HEK293 (cell line): ENCODE measurements at regions not wholly inside any gene's neighbourhood (a gene's known extent, or its start where the extent isn't known, plus 50 kb on each side); places are given as distances from the start of the nearest gene placed in this dataset.

Experiments used
- EGR2 ChIP-seq: fragments of 450-650 bp; formaldehyde crosslinking; IDR thresholded peaks from 2 replicates; pipeline ENCODE4 v1.5.1; 2016; ENCODE audit warnings: low read depth, missing biosample characterization, missing genetic modification characterization
- FEZF1 ChIP-seq: fragments of 450-650 bp; formaldehyde crosslinking; IDR thresholded peaks from 2 replicates; pipeline ENCODE4 v1.5.1; 2016; ENCODE audit warnings: missing biosample characterization, missing genetic modification characterization
- KLF10 ChIP-seq: fragments of 450-650 bp; IDR thresholded peaks from 2 replicates; pipeline ENCODE4 v1.5.1; 2018; ENCODE audit warnings: missing biosample characterization, mild to moderate bottlenecking, missing genetic modification characterization
- PRDM2 ChIP-seq: fragments of 450-650 bp; formaldehyde crosslinking; IDR thresholded peaks from 2 replicates; pipeline ENCODE4 v1.5.1; 2016; ENCODE audit warnings: missing biosample characterization, missing genetic modification characterization, borderline replicate concordance
- PRDM6 ChIP-seq: fragments of 450-650 bp; formaldehyde crosslinking; IDR thresholded peaks from 2 replicates; pipeline ENCODE4 v1.5.1; 2017; ENCODE audit warnings: missing biosample characterization, missing genetic modification characterization
- SP2 ChIP-seq: fragments of 450-650 bp; formaldehyde crosslinking; IDR thresholded peaks from 2 replicates; pipeline ENCODE4 v1.5.1; 2016; ENCODE audit warnings: missing biosample characterization, missing genetic modification characterization
- ZBTB11 ChIP-seq: fragments of 450-650 bp; formaldehyde crosslinking; conservative IDR thresholded peaks from 2 replicates; pipeline ENCODE4 v1.5.1; 2016; ENCODE audit warnings: low read depth, missing biosample characterization, missing genetic modification characterization
- ZBTB21 ChIP-seq: fragments of 450-650 bp; formaldehyde crosslinking; IDR thresholded peaks from 2 replicates; pipeline ENCODE4 v1.5.1; 2017; ENCODE audit warnings: missing biosample characterization, missing genetic modification characterization
- ZIC2 ChIP-seq: fragments of 450-650 bp; formaldehyde crosslinking; IDR thresholded peaks from 2 replicates; pipeline ENCODE4 v1.5.1; 2016; ENCODE audit warnings: missing biosample characterization, missing genetic modification characterization
- ZNF169 ChIP-seq: fragments of 450-650 bp; formaldehyde crosslinking; IDR thresholded peaks from 2 replicates; pipeline ENCODE4 v1.5.1; 2016; ENCODE audit warnings: missing biosample characterization, missing genetic modification characterization
- ZNF23 ChIP-seq: fragments of 450-650 bp; formaldehyde crosslinking; IDR thresholded peaks from 2 replicates; pipeline ENCODE4 v1.5.1; 2016; ENCODE audit warnings: missing biosample characterization, missing genetic modification characterization, borderline replicate concordance
- ZNF335 ChIP-seq: fragments of 450-650 bp; formaldehyde crosslinking; conservative IDR thresholded peaks from 2 replicates; pipeline ENCODE4 v1.5.1; 2016; ENCODE audit warnings: missing biosample characterization, missing genetic modification characterization
- ZNF426 ChIP-seq: fragments of 450-650 bp; formaldehyde crosslinking; IDR thresholded peaks from 2 replicates; pipeline ENCODE4 v1.5.1; 2017; ENCODE audit warnings: missing biosample characterization, missing genetic modification characterization, mild to moderate bottlenecking, inconsistent platforms, moderate library complexity
- ZNF473 ChIP-seq: fragments of 450-650 bp; formaldehyde crosslinking; IDR thresholded peaks from 2 replicates; pipeline ENCODE4 v1.5.1; 2017; ENCODE audit warnings: missing biosample characterization, missing genetic modification characterization
- ZNF48 ChIP-seq: fragments of 450-650 bp; formaldehyde crosslinking; IDR thresholded peaks from 2 replicates; pipeline ENCODE4 v1.5.1; 2016; ENCODE audit warnings: missing biosample characterization, missing genetic modification characterization
- ZNF571 ChIP-seq: fragments of 450-650 bp; formaldehyde crosslinking; IDR thresholded peaks from 2 replicates; pipeline ENCODE4 v1.5.0; 2017; ENCODE audit warnings: missing biosample characterization, missing genetic modification characterization
- ZNF580 ChIP-seq: fragments of 450-650 bp; formaldehyde crosslinking; IDR thresholded peaks from 2 replicates; pipeline ENCODE4 v1.5.1; 2016; ENCODE audit warnings: missing biosample characterization, missing genetic modification characterization
- ZNF626 ChIP-seq: fragments of 450-650 bp; sonication (Bioruptor Pico); formaldehyde crosslinking; IDR thresholded peaks from 2 replicates; pipeline ENCODE4 v1.5.1; 2018; ENCODE audit warnings: missing biosample characterization, missing genetic modification characterization, inconsistent platforms
- ZNF670 ChIP-seq: fragments of 450-650 bp; formaldehyde crosslinking; IDR thresholded peaks from 2 replicates; pipeline ENCODE4 v1.5.1; 2016; ENCODE audit warnings: missing biosample characterization, missing genetic modification characterization, low read depth
- ZNF76 ChIP-seq: fragments of 450-650 bp; formaldehyde crosslinking; IDR thresholded peaks from 2 replicates; pipeline ENCODE4; 2016; ENCODE audit warnings: low read depth, missing biosample characterization, missing genetic modification characterization, borderline replicate concordance
- ZNF768 ChIP-seq: fragments of 450-650 bp; formaldehyde crosslinking; IDR thresholded peaks from 2 replicates; pipeline ENCODE4 v1.5.1; 2018; ENCODE audit warnings: missing biosample characterization, mild to moderate bottlenecking, missing genetic modification characterization
- ZNF776 ChIP-seq: fragments of 450-650 bp; formaldehyde crosslinking; IDR thresholded peaks from 2 replicates; pipeline ENCODE4 v1.5.0; 2017; ENCODE audit warnings: missing biosample characterization, missing genetic modification characterization, borderline replicate concordance
- ZNF785 ChIP-seq: fragments of 450-650 bp; formaldehyde crosslinking; IDR thresholded peaks from 2 replicates; pipeline ENCODE4 v1.5.1; 2016; ENCODE audit warnings: missing biosample characterization, missing genetic modification characterization
- ZNF837 ChIP-seq: fragments of 450-650 bp; formaldehyde crosslinking; IDR thresholded peaks from 2 replicates; pipeline ENCODE4 v1.5.1; 2016; ENCODE audit warnings: missing biosample characterization, missing genetic modification characterization
- ZSCAN23 ChIP-seq: fragments of 450-650 bp; formaldehyde crosslinking; IDR thresholded peaks from 2 replicates; pipeline ENCODE4 v1.5.1; 2016; ENCODE audit warnings: missing biosample characterization, missing genetic modification characterization

GRCh38 chr2:12318427-12319057, 398.2 kb upstream of the TRIB2 start (continued):
- peak; percentile 80 for TF ChIP-seq FEZF1 (tag by site-specific recombination)
- no peak for TF ChIP-seq ZNF48 (tag by site-specific recombination)
- no peak for TF ChIP-seq ZNF76
- no peak for TF ChIP-seq ZNF670 (tag by site-specific recombination)
- no peak for TF ChIP-seq ZNF169 (tag by site-specific recombination)
- TF ChIP-seq PRDM2 (tag by site-specific recombination) = no peak
- 0 out of 2 replicates have a peak, but pooled peaks have one; percentile 22 for TF ChIP-seq ZNF335 (tag by site-specific recombination)
- TF ChIP-seq ZNF571 (tag by site-specific recombination) = no peak
- 0 out of 2 replicates have a peak, but pooled peaks have one; percentile 30 for TF ChIP-seq ZSCAN23 (tag by site-specific recombination)
- no peak for TF ChIP-seq ZNF785 (tag by site-specific recombination)
- peak; percentile 33; the same call in 1 of the 2 replicates for TF ChIP-seq ZBTB21 (tag by site-specific recombination)
- TF ChIP-seq ZNF776 = no peak
- no peak for TF ChIP-seq ZNF426 (tag by site-specific recombination)
- TF ChIP-seq ZNF837 (tag by site-specific recombination) = no peak
- no peak for TF ChIP-seq EGR2 (tag by site-specific recombination)
- TF ChIP-seq ZNF473 = no peak
- TF ChIP-seq ZNF580 (tag by site-specific recombination) = peak; percentile 56; the same call in 1 of the 2 replicates
- no peak for TF ChIP-seq ZNF23 (tag by site-specific recombination)
- TF ChIP-seq ZNF768 (tag by site-specific recombination) = no peak
- TF ChIP-seq PRDM6 (tag by site-specific recombination) = peak; percentile 75
- TF ChIP-seq ZIC2 (tag by site-specific recombination) = no peak
- no peak for TF ChIP-seq ZBTB11
- TF ChIP-seq SP2 (tag by site-specific recombination) = no peak
- peak; percentile 72 for TF ChIP-seq KLF10 (tag by site-specific recombination)
- no peak for TF ChIP-seq ZNF626 (tag by site-specific recombination)
